Activated T-cell treated with anti-CD3 and anti-CD28 coated beads, Interleukin-2, amount 50 U/mL, for 48 hours (primary cell): ENCODE measurements at regions not wholly inside any gene's neighbourhood (a gene's known extent, or its start where the extent isn't known, plus 50 kb on each side); places are given as distances from the start of the nearest gene placed in this dataset.
"Not testable (repeated sequence)": the region's sequence is repeated elsewhere in the genome, so short reads cannot be mapped to it uniquely, and the experiment has no call there.

Experiments used
- DNase-seq, 2 experiments: peaks; one replicate each; pipeline ENCODE4 v3.0.0-alpha.2; 2020

DNA sequence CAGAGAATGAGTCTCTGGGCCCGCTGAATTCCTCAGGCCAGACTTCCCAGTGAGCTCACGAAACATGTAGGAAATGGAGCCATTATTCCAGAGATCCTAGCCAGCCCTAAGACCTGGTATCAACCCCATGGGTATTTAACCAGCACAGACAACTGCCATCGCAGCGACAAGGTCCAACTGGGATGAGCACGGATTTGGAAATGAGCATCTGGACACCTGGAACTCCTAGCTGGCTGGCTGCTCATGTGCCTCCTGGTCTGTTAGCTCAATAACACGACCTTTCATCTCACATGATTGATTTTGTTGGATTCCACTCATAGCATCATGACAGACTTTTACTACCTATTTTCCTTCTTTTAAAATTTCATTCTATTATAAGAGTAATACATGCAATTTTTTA, 51.0 kb downstream of the POU3F3 start:
- no peak for DNase-seq

DNA sequence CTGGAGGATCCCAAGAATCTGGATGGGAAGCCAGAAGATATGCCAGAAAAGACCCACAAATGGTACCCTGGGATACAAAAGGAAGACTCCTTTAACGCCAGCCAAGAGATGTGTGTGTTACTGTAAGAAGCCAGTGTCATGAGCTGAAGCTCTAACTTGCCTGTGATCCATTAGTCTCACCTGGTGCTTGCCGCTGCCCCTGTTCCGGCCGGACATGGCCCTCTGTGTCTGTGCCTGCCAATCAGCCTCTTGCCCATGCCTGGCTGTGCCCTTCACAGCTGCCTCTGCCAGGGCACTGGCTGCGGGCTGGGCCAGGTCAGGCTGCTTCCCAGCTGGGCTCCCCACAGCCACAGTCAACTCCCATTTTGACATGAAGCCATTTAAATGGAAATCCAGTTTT, 55.4 kb downstream of the POU3F3 start:
- no peak for DNase-seq

DNA sequence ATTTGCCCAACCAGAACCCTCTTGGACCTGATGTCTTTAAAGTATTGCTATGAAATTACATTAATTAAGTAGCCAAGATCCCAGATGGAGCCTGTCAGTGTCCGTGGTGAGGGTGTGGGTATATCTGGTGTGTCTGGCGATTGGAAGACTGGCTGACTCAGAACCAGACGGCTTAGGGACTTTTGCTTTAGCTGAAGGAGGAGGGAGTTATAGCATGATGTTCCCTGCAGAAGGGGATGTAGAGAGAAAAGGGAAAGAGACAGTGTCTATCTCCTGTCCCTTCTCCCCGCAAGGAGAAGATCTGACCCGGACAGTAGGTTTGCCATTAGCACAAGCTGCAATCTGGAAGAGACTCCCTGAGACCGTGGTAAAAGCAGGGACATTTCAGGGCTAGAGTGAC, 60.6 kb downstream of the POU3F3 start:
- DNase-seq: no peak

DNA sequence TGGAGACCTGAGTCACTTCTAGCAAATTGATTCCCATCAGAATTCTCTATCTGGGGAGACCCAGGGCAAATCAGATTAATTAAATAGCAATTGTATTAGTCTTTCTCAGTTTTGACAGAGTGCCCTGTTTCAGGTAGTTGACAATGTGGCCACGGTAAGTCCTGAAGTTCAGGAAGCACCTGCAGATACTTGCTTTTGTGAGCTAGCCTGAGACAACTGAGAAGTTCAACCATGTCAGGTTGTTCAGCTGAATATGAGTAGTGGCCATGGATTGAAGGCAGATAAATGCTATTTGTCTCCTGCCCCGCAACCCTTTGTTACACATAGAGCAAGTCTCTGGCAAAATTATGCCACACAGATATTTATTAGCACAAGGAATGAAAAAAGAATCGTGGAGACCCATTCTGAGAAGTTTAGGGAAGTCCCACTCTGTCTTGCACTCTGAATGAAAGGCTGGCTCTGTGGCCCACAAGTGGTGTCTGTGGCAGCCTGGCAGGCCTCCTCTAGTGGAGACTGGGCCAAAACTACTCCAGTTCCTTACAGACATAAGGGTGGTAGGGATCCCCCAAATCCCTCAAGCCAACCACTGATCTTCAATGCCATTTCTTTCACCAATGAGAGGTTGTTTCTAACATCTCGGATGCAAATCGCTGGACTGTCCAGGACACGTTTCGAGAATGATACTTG, 61.3 kb downstream of the POU3F3 start:
- no peak for DNase-seq

DNA sequence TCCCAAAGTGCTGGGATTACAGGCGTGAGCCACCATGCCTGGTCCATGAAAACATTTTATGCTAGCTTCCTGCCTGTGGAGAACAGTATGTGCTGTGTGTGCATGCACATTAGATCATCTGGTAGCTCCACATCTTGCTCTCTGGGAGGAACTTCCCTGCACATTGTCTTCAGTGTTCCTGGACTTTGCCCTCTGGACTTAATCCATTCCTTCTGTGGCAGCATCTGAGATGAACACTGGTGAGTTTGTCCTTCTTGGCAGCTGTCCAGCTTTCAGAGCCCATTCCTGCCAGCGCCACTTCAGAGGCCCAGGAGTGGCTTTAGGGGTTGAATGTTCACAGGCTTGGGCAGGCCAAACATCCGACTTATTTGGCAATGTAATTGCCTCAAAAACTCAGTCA, 65.2 kb downstream of the POU3F3 start:
- DNase-seq: no peak

GRCh38 chr2:104923665-104924064, 69.8 kb downstream of the POU3F3 start:
- no peak for DNase-seq

- DNase-seq: no peak
Measured at GRCh38 chr2:104929663-104930062, 75.7 kb downstream of the POU3F3 start.

DNA sequence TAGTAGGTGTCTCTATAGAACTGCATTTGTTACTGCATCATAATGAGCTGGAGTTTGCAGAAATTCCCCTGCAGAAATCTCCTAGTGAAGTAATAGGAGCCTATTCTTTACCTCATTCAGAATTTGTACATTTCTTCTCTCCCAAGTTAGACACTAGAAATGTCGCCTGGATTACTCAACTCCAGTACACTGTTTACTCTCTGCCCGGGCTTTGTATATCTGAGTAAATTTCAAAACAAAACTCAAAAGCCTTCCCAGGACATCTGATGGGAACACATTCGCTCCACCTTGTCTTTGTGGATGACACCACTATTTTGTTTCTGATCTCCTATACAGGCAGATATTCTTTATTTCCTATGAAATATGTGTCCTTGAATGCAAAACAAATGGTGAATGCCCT, 76.8 kb downstream of the POU3F3 start:
- DNase-seq: no peak

GRCh38 chr2:104932243-104932642, 78.3 kb downstream of the POU3F3 start:
- DNase-seq: no peak

DNA sequence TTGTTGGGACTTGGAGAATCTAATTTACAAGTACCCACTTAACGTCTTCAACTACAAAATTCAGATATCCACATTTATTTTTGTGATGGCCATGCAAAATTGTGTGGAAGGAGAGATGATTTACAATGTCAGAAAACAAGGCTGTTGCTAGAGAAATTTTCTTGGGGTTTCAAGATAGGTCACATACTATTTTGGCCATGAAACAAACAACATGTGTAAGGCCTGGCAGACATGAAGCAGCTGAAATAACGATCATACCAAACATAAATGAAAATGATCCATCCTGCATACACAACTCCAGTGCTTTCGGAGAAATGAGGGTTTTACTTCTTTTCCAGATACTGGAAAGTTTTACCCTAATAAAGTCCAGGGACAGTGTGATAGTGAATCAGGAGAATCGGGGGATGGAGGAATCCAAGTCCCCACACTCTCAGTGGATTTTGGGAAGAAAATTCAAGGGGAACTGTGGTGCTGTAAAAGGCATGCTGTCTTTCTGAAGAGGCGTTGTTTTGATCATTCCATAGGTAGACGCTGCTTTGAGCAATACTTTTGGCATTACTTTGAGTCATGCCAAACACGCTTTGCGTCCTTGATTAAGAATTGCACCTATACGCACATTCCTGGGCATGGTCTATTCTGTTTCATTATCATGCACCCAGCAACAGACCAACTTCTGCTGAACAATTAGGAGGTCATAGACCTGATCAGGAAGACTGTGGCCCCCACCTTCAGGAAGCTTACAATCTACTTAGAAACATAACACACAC, 79.4 kb downstream of the POU3F3 start:
- DNase-seq: no peak

DNA sequence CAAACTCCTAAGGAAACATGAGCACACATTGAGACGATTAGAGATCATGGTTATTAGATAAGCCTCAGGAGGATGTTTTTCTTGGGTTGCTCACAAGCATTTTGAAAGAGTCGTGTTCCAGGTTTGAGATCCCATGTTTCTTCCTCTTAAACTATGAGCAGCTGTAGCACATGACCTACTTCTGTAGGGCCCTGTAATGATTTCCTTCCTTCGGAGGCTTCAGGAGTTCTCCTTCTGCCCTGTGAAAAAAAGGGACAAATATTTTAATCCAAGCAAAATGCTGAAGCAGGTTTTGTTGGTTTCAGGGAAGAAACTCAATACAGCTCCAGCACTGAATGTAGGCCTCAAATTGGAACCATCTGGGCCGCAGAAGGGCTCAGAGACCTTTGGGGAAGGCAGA, 82.6 kb downstream of the POU3F3 start:
- DNase-seq: no peak

DNA sequence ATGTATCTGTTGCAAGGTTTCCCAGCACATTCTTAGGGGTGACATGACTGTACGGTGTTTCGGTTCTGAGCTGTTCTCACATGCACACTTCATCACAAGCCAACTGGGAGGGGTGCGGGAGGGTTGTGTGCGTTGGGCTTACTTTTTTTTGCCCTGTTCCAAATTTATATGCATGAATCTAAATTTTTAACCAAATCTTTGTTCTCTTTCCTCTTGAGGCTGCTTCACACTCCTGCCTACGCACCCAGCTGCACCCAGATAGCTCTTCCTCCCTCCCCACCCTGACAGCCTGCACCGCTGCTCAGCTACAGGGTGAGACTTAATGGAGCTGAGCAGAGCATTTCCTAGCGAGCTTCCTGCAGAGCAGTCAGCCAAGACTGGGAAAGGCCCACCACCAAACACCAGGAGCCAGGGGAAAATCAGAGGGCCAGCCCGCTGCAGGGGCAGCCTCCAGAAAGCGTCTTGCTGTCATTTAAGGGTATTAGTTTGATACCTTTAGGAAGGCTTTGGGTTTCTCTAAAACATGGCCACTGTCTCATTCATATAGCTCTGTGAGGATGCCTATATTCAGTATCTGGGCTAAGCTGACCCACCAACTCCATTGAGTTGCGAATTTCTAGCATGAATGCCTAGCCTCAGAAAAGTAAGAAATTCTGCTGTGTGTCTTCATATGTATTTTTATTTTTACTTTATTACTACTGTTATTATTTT, 84.5 kb downstream of the POU3F3 start:
- DNase-seq: peak; percentile 26 to 32

DNA sequence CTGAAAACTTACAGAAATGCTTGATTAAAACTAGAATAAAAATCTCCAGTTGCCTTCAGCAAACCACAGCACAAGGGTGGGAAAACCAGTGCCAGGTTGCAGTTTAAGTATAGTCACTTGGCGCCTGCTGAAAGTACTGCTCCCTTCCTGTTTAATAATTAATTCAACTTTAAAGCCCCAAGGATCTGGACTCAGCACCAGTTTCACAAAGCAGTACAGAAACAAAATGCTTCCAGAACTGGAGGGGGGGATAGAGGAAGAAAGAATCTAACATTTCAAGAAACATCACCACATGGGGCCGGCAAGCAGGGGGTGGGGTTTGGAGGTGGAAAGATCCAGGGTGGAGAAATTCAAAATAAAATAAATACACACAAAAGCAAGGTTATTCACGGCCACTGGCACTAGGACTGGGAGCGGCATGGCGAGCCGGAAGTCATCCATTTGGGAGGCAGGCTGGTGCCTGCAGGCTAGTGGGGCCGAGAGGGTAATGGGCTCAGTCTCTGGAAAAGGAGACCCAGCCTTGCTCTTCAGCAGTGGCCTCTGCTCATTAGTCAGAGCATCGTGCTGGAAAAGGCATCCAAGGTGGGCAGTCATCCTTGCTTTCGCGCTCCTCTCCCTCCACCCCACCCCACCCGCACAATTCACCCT, 85.8 kb downstream of the POU3F3 start:
- no peak for DNase-seq

DNA sequence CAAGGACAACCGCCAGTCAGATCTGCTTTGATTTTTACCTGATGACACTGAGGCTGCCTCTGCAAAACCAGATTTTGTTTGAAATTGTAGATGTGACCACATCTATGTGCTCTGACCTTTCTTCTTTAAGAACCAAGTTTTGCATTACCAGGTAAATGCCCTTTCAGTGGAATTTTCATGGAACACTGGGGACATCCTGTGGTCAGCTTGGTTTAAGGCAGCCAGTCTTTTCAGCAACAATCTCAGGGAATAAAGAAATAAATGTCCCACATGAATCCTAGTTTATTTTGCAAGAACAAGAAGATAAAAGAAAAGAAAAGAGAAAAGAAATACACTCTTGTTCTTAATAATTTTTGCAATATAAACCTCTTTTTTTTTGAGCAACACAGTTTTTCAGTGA, 90.6 kb downstream of the POU3F3 start:
- no peak for DNase-seq

- DNase-seq: no peak
Measured at GRCh38 chr2:104945121-104945520, 91.2 kb downstream of the POU3F3 start.

- no peak for DNase-seq
Measured at GRCh38 chr2:104945866-104946265, 92.0 kb downstream of the POU3F3 start.

- not testable (repeated sequence) for DNase-seq
Measured at GRCh38 chr2:104947456-104947855, 90.4 kb upstream of the MRPS9 start.

DNA sequence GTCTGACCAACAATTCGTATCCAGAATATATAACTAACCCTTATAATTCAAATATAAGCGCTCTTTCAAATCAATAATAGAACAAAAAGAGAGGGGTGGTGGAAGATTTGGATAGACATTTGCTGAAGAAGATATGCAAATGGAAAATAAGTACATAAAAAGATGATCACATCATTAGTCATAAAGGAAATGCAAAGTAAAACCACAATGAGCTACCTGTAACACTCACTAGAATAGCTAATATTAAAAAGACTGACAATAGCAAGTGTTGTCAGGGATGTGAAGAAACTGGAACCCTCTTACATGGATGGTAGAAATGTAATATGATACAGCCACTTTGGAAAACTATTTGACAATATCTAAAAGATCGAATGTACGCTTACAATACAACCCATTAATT, 84.9 kb upstream of the MRPS9 start:
- no peak for DNase-seq

- DNase-seq: no peak
Measured at GRCh38 chr2:104965900-104966299, 72.0 kb upstream of the MRPS9 start.

DNA sequence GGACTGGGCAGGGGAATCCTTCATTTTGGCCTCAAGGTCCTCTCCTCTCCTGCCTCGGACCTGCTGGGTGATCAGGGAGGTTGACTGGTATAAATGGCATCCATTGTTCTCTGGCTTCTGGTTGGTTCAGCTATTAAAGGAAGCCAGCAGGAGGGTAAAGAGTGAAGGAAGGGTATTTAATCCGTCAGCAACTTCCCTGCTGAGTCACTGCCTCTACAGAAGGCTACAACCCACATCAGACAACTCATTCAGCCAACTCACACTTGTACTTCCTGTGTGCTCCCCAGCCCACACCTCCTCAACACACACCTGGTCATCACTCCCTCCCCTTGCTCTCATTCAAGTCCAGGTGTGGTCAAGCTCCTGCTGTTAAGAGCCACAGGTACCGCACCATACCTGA, 68.3 kb upstream of the MRPS9 start:
- no peak for DNase-seq

DNA sequence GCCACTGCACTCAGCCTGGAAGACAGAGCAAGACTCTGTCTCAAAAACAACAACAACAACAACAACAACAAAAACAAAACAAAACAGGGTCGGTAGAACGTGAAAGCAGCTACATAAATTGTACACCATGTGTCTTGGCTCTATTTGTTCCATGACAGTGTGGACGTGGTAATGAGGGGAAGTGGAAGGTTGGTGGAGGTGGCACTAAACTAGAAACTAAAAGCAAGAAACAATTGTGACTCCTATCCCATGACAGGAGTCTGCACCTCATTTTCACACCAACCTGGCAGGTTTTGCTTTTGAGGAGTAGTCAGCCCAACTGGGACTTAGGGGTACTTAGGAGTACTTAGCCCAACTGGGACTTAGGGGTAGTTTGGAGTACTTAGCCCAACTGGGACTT, 62.5 kb upstream of the MRPS9 start:
- no peak for DNase-seq

DNA sequence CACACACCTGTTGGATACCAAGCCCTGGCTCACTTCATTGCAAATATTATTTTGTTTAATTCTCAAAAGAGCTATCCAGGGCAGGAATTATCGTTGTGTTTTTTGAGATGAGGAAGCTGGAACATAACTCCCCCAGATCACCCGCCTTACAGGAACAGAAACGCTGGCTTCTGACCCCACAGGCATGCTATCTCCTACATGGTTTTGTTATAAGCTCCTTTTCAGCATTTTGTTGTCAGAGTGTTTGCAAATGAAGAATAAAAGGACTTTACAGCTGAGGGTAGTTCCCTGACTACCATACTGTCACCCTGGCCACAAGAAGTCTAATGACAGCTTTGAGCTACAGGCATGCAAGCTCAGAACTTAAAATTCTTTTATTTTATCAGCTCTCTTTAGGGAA, 62.0 kb upstream of the MRPS9 start:
- DNase-seq: no peak

DNA sequence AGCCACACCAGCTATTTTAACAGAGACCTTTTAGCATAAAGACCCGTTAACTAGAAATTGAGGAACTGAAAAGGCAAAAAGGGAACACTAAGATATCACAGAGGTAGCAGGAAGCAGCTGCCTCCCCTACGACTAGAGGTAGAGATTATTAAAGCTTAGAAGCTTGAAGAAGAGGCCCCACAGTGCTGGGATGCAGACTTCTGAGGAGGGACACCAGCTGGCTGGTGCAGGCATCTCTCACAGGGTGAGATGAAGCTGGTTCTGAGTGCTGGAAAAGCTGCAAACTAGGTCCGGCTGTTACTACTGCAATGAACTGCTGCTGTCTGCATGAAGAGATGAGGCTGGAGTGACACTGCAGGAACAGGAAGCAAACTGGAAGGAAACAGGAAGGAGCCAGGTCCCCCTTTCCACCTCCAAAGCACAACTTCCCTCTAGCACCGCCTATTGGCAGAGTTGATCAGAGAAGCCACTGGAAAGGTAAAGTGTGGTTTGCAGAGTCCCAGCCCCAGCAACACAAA, 61.2 kb upstream of the MRPS9 start:
- DNase-seq: peak; percentile 27 to 33
